HG03521 (cell line): ENCODE measurements at regions not wholly inside any gene's neighbourhood (a gene's known extent, or its start where the extent isn't known, plus 50 kb on each side); places are given as distances from the start of the nearest gene placed in this dataset.
"Not testable (repeated sequence)": the region's sequence is repeated elsewhere in the genome, so short reads cannot be mapped to it uniquely, and the experiment has no call there.

Experiments used
- ATAC-seq: cut with Tn5 transposase; IDR thresholded peaks from one replicate; pipeline ENCODE4 v1.9.1; 2021; ENCODE audit warnings: mild to moderate bottlenecking, moderate library complexity; ENCODE audit not compliant: unreplicated experiment

- no peak for ATAC-seq
Measured at GRCh38 chr7:138363721-138364120, 96.3 kb upstream of the TRIM24 start.

GRCh38 chr7:138366137-138366536, 93.9 kb upstream of the TRIM24 start:
- not testable (repeated sequence) for ATAC-seq

- not testable (repeated sequence) for ATAC-seq
Measured at GRCh38 chr7:138366676-138367075, 93.4 kb upstream of the TRIM24 start.

GRCh38 chr7:138369797-138370196, 90.3 kb upstream of the TRIM24 start:
- no peak for ATAC-seq

GRCh38 chr7:138370956-138371355, 89.1 kb upstream of the TRIM24 start:
- no peak for ATAC-seq

- ATAC-seq: no peak
Measured at GRCh38 chr7:138374119-138374693, 85.9 kb upstream of the TRIM24 start.

- ATAC-seq: no peak
Measured at GRCh38 chr7:138377306-138377705, 82.8 kb upstream of the TRIM24 start.

- no peak for ATAC-seq
Measured at GRCh38 chr7:138378741-138379559, 81.1 kb upstream of the TRIM24 start.

- ATAC-seq: no peak
Measured at GRCh38 chr7:138382862-138383565, 77.0 kb upstream of the TRIM24 start.

- ATAC-seq: no peak
Measured at GRCh38 chr7:138386821-138387220, 73.2 kb upstream of the TRIM24 start.

GRCh38 chr7:138387755-138388475, 72.1 kb upstream of the TRIM24 start:
- ATAC-seq: no peak

- no peak for ATAC-seq
Measured at GRCh38 chr7:138388673-138389491, 71.2 kb upstream of the TRIM24 start.

GRCh38 chr7:138395763-138396162, 64.3 kb upstream of the TRIM24 start:
- ATAC-seq: no peak

- ATAC-seq: peak; percentile 96
Measured at GRCh38 chr7:138396251-138397070, 63.6 kb upstream of the TRIM24 start.

GRCh38 chr7:138397071-138397433, 63.0 kb upstream of the TRIM24 start:
- ATAC-seq: not testable (repeated sequence)

- ATAC-seq: no peak
Measured at GRCh38 chr7:138398857-138399256, 61.2 kb upstream of the TRIM24 start.

GRCh38 chr7:138400400-138400886, 59.6 kb upstream of the TRIM24 start:
- ATAC-seq: no peak

GRCh38 chr7:138402749-138403148, 57.3 kb upstream of the TRIM24 start:
- no peak for ATAC-seq

GRCh38 chr7:138405496-138405895, 54.6 kb upstream of the TRIM24 start:
- no peak for ATAC-seq
